Activated CD8-positive, alpha-beta memory T cell treated with anti-CD3 and anti-CD28 coated beads for 1 hour (primary cell): ENCODE measurements at regions not wholly inside any gene's neighbourhood (a gene's known extent, or its start where the extent isn't known, plus 50 kb on each side); places are given as distances from the start of the nearest gene placed in this dataset.
A peak's percentile ranks its signal among the peaks of the same experiment; 100 is the strongest.

Source experiments
- DNase-seq, 2 donors: peaks; one replicate each; pipeline ENCODE4 v3.0.0-alpha.2; 2020; ENCODE audit warnings: low read depth in 1 of 2; ENCODE audit errors: extremely low read depth in 1 of 2

GRCh38 chr3:41075975-41076374 is 123.3 kb upstream of the CTNNB1 start:
- no peak for DNase-seq

- no peak for DNase-seq
These were observed 122.9 kb upstream of the CTNNB1 start for GRCh38 chr3:41076399-41076798.

- no peak for DNase-seq
These were observed 119.2 kb upstream of the CTNNB1 start for GRCh38 chr3:41080141-41080540.

- no peak for DNase-seq
These were observed 110.4 kb upstream of the CTNNB1 start for GRCh38 chr3:41088882-41089281.

- DNase-seq = no peak
These were observed 109.7 kb upstream of the CTNNB1 start for GRCh38 chr3:41089566-41089965.

- no peak for DNase-seq
These were observed 106.5 kb upstream of the CTNNB1 start for GRCh38 chr3:41092844-41093243.

GRCh38 chr3:41093476-41093875 is 105.8 kb upstream of the CTNNB1 start:
- no peak for DNase-seq

GRCh38 chr3:41094351-41094750 is 105.0 kb upstream of the CTNNB1 start:
- no peak for DNase-seq

- DNase-seq = no peak
These were observed 103.6 kb upstream of the CTNNB1 start for GRCh38 chr3:41095702-41096101.

GRCh38 chr3:41097896-41098496 is 101.3 kb upstream of the CTNNB1 start:
- DNase-seq = no peak

GRCh38 chr3:41101231-41101630 is 98.1 kb upstream of the CTNNB1 start:
- DNase-seq = no peak

GRCh38 chr3:41102053-41102556 is 97.2 kb upstream of the CTNNB1 start:
- DNase-seq = no peak

GRCh38 chr3:41102750-41103149 is 96.6 kb upstream of the CTNNB1 start:
- no peak for DNase-seq

GRCh38 chr3:41103200-41103599 is 96.1 kb upstream of the CTNNB1 start:
- no peak for DNase-seq

GRCh38 chr3:41104147-41104546 is 95.2 kb upstream of the CTNNB1 start:
- no peak for DNase-seq

- no peak for DNase-seq
These were observed 92.6 kb upstream of the CTNNB1 start for GRCh38 chr3:41106691-41107090.

GRCh38 chr3:41111011-41111410 is 88.3 kb upstream of the CTNNB1 start:
- DNase-seq = no peak

GRCh38 chr3:41112466-41112865 is 86.8 kb upstream of the CTNNB1 start:
- no peak for DNase-seq

- DNase-seq = no peak
These were observed 84.2 kb upstream of the CTNNB1 start for GRCh38 chr3:41115069-41115468.

- DNase-seq = no peak
These were observed 82.5 kb upstream of the CTNNB1 start for GRCh38 chr3:41116851-41117250.

GRCh38 chr3:41117398-41117870 is 81.9 kb upstream of the CTNNB1 start:
- peak; percentile 54 to 68 for DNase-seq

GRCh38 chr3:41118461-41119390 is 80.6 kb upstream of the CTNNB1 start:
- DNase-seq = no peak
